HCT116 (cell line): ENCODE measurements at regions not wholly inside any gene's neighbourhood (a gene's known extent, or its start where the extent isn't known, plus 50 kb on each side); places are given as distances from the start of the nearest gene placed in this dataset.

Source experiments
- ATAC-seq: fragments of 200-7000 bp; cut with Tn5 transposase; 2 replicates; pipeline ENCODE4 v1.9.1; 2020; ENCODE audit warnings: mild to moderate bottlenecking, moderate library complexity
- BruUV-seq: library from RNA; stranded (reverse); fragments of 400-500 nt; replicated peaks from 2 replicates; lab custom pipeline; 2021; lab: Mats Ljungman, UMichigan
- CTCF ChIA-PET: fragments of 300-600 bp; sonication (Branson Sonifier 250); formaldehyde crosslinking; loops from one replicate; lab custom pipeline; 2021; ENCODE audit warnings: antibody characterized with exemption; lab: Charles Lee
- POLR2A ChIA-PET: fragments of 300-600, 350-600 bp; sonication (Branson Sonifier 250); formaldehyde crosslinking; loops from one replicate; lab custom pipeline; 2021; ENCODE audit warnings: antibody characterized with exemption; lab: Charles Lee
- RAD21 ChIA-PET, 2 experiments: fragments of 300-600 bp; sonication (Branson Sonifier 250); formaldehyde crosslinking; loops; one replicate each; lab custom pipeline; 2023; ENCODE audit warnings: low total read pairs in 2 of 2; ENCODE audit not compliant: uncharacterized antibody in 2 of 2, unreplicated experiment in 2 of 2, low non-redundant PET in 1 of 2; lab: Charles Lee
- DNase-seq: peaks from one replicate; pipeline ENCODE4 v3.0.0-alpha.2; 2010; ENCODE audit warnings: low read depth, low spot score
- H2AFZ ChIP-seq: fragments of 200-600 bp; shearing (Covaris generic), sonication (generic); 2 replicates; pipeline ENCODE4 v1.6.1; 2017; ENCODE audit warnings: low read depth, mixed run types, mixed read lengths, antibody characterized with exemption, low read length; ENCODE audit not compliant: poor library complexity, severe bottlenecking
- H3K27ac ChIP-seq: 2 replicates; pipeline ENCODE4 v1.5.1; 2012; ENCODE audit warnings: low read depth, low read length
- H3K27me3 ChIP-seq: fragments of 200-600 bp; sonication (generic); 2 replicates; pipeline ENCODE4 v1.6.1; 2016; ENCODE audit warnings: mixed run types, low read length, mixed read lengths; ENCODE audit not compliant: insufficient read depth
- H3K36me3 ChIP-seq, 2 experiments: fragments of 200-500 bp in 1 of 2; fragments of 200-600 bp in 1 of 2; sonication (Bioruptor generic) in 1 of 2; sonication (generic) in 1 of 2; 2 replicates each; pipeline versions ENCODE4 v1.5.1 to v1.6.1; 2014 to 2016; ENCODE audit warnings: low read length in 2 of 2, inconsistent platforms in 1 of 2, mixed read lengths in 1 of 2, mixed run types in 1 of 2; ENCODE audit not compliant: insufficient read depth in 2 of 2, control insufficient read depth in 1 of 2
- H3K4me1 ChIP-seq, 2 experiments: fragments of 200-600 bp in 1 of 2; sonication (generic) in 1 of 2; 2 replicates each; pipeline versions ENCODE4 v1.5.1 to v1.6.1; 2012 to 2017; ENCODE audit warnings: low read length in 2 of 2, inconsistent platforms in 1 of 2, mild to moderate bottlenecking in 1 of 2, mixed read lengths in 1 of 2, mixed run types in 1 of 2, moderate library complexity in 1 of 2; ENCODE audit not compliant: insufficient read depth in 2 of 2, control insufficient read depth in 1 of 2
- H3K4me2 ChIP-seq: fragments of 200-600 bp; sonication (generic); 2 replicates; pipeline ENCODE4 v1.6.1; 2017; ENCODE audit warnings: mixed run types, low read length, mixed read lengths
- H3K4me3 ChIP-seq, 2 experiments: fragments of 200-600 bp in 1 of 2; sonication (generic) in 1 of 2; replicated peaks in 1 of 2; 2 replicates each; pipeline ENCODE4 v1.5.1; 2011 to 2016; ENCODE audit warnings: low read length in 2 of 2, control low read depth in 1 of 2, low read depth in 1 of 2, mild to moderate bottlenecking in 1 of 2, mixed read lengths in 1 of 2, mixed run types in 1 of 2
- H3K79me2 ChIP-seq: fragments of 200-600 bp; sonication (generic); 2 replicates; pipeline ENCODE4 v1.6.1; 2017; ENCODE audit warnings: mild to moderate bottlenecking, mixed run types, low read length, moderate library complexity, mixed read lengths; ENCODE audit not compliant: insufficient read depth
- H3K9ac ChIP-seq: fragments of 200-600 bp; sonication (generic); 2 replicates; pipeline ENCODE4 v1.6.1; 2016; ENCODE audit warnings: low read length, mixed read lengths
- H3K9me2 ChIP-seq: fragments of 200-600 bp; sonication (generic), shearing (Covaris generic); 2 replicates; pipeline ENCODE4 v1.6.1; 2017; ENCODE audit warnings: mixed run types, mild to moderate bottlenecking, moderate library complexity; ENCODE audit not compliant: insufficient read depth
- H3K9me3 ChIP-seq, 2 experiments: fragments of 200-500 bp in 1 of 2; fragments of 200-600 bp in 1 of 2; sonication (Bioruptor generic) in 1 of 2; sonication (generic) in 1 of 2; 2 replicates each; pipeline ENCODE4 v1.6.1; 2014 to 2017; ENCODE audit warnings: low read length in 2 of 2, mixed read lengths in 2 of 2, inconsistent platforms in 1 of 2, low read depth in 1 of 2, mild to moderate bottlenecking in 1 of 2, mixed run types in 1 of 2, moderate library complexity in 1 of 2; ENCODE audit not compliant: control insufficient read depth in 1 of 2, insufficient read depth in 1 of 2
- H4K20me1 ChIP-seq: fragments of 200-600 bp; sonication (generic), shearing (Covaris generic); 2 replicates; pipeline ENCODE4 v1.6.1; 2017; ENCODE audit warnings: mixed run types, mild to moderate bottlenecking, moderate library complexity; ENCODE audit not compliant: insufficient read depth
- CTCF ChIP-seq, 3 experiments: fragments of 200-600 bp in 1 of 3; sonication (generic) in 1 of 3; IDR thresholded peaks in 2 of 3; conservative IDR thresholded peaks in 1 of 3; 2 replicates each; pipeline ENCODE4 v1.5.1; 2012 to 2017; ENCODE audit warnings: low read depth in 2 of 3, low read length in 2 of 3, antibody characterized with exemption in 1 of 3, borderline replicate concordance in 1 of 3, control low read depth in 1 of 3, mild to moderate bottlenecking in 1 of 3, mixed read lengths in 1 of 3, mixed run types in 1 of 3, moderate library complexity in 1 of 3; ENCODE audit not compliant: insufficient read depth in 1 of 3
- ELF1 ChIP-seq: IDR thresholded peaks from 2 replicates; pipeline ENCODE4 v1.6.1; 2012; ENCODE audit warnings: low read depth, borderline replicate concordance
- EZH2phosphoT487 ChIP-seq: fragments of 200-600 bp; IDR thresholded peaks from 2 replicates; pipeline ENCODE4 v1.6.1; 2018; ENCODE audit warnings: antibody characterized with exemption, borderline replicate concordance
- SIN3A ChIP-seq: IDR thresholded peaks from 2 replicates; pipeline ENCODE4 v1.6.1; 2012; ENCODE audit warnings: low read depth
- SP1 ChIP-seq: IDR thresholded peaks from 2 replicates; pipeline ENCODE4 v1.6.1; 2012; ENCODE audit warnings: low read depth
- SRF ChIP-seq: IDR thresholded peaks from 2 replicates; pipeline ENCODE4 v1.6.1; 2012; ENCODE audit warnings: low read depth
- ZBTB33 ChIP-seq: IDR thresholded peaks from 2 replicates; pipeline ENCODE4 v1.6.1; 2011; ENCODE audit warnings: mild to moderate bottlenecking, low read length, moderate library complexity; ENCODE audit not compliant: insufficient replicate concordance; ENCODE audit errors: extremely low read depth
- intact Hi-C: fragments of 100-400 bp; cut with micrococcal nuclease; formaldehyde crosslinking; loops from 2 replicates; pipeline ENCODE4 v1.10.0; 2022

- TF ChIP-seq CTCF (IDR thresholded peaks at IDR 0.05 in 2 of 3, conservative IDR thresholded peaks at IDR 0.05 in 1 of 3; ENCODE audit: borderline replicate concordance in 1 of 3, insufficient read depth in 1 of 3, low read depth in 2 of 3, low read length in 2 of 3) (no peak), EZH2phosphoT487 (no peak), ELF1 (no peak), SRF (no peak)
These were observed 154.5 kb downstream of the OR4C45 start (continued) for GRCh38 chr11:50187220-50187619.

- Histone ChIP-seq H3K4me1 (no peaks in the 10 kb centered on the region), H3K79me2 (no peaks in the 10 kb centered on the region), H3K4me2 (no peak overlapping the region), H4K20me1 (no peaks in the 10 kb centered on the region), H2AFZ (no peak overlapping the region), H3K9ac (no peak overlapping the region), H3K9me2 (no peaks in the 10 kb centered on the region), H3K9me3 (peaks cover 3 to 7% of the 10 kb centered on the region in 2 experiments; a peak in 2 of 4 replicates), H3K36me3 (no peaks in the 10 kb centered on the region), H3K27me3 (no peaks in the 10 kb centered on the region), H3K27ac (no peak overlapping the region), H3K4me3 (no peak overlapping the region)
- DNase-seq (no peak), ATAC-seq (no peak)
- BruUV-seq = no TSS peak
- POLR2A ChIA-PET = no interaction called here
- CTCF ChIA-PET = no interaction called here
- RAD21 ChIA-PET = no interaction called here
- intact Hi-C loops = no loop called here
- TF ChIP-seq SIN3A (no peak), EZH2phosphoT487 (no peak), ZBTB33 (no peak), SP1 (no peak)
These were observed 155.4 kb downstream of the OR4C45 start for GRCh38 chr11:50188040-50188439.
